HG02884 (cell line): ENCODE measurements at regions not wholly inside any gene's neighbourhood (a gene's known extent, or its start where the extent isn't known, plus 50 kb on each side); places are given as distances from the start of the nearest gene placed in this dataset.

Experiments
- ATAC-seq: cut with Tn5 transposase; IDR thresholded peaks from one replicate; pipeline ENCODE4 v1.9.1; 2021; ENCODE audit warnings: mild to moderate bottlenecking, moderate library complexity; ENCODE audit not compliant: unreplicated experiment

DNA sequence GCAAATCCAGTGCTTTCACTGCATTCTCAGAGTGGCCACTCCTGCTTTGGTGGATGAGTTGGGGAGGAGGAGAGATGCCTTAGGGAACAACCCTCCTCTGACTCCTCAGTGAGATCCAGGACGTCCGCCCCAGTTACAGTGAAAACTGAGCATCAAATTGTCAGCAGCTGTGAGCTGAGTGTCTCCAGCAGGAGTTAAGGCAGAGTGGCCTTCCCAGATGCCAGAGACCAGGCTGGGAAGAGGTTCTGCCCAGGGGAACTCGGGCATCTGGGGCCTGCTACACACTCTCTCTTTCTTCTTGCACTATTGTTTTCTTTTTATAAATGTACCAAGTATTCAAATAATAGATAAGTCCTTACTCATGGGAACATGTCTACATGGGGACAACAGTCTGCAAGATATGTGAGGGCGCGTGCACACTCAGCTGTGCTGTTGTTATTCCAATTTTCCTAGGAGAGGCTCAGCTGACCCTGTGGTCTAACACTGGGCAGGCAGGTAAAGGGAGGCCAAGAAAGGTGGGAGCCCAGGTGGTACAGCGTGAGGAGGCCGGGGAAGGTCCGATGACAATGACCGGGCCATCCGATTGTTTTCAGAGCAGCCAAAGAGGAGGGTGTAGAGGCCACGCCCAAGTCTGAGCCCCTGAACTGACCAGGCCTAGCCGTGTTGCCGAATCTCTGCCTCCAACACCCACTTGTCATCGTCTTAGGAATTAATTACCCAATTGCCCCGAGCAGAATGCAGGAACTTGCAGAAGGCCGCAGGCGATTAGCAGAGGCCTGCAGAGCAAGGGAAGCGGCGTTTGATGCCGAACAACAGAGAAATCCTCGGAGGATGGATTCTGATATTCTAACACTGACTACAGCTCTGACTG lies 166.9 kb downstream of the ANAPC1 start:
- ATAC-seq = no peak
